Neutrophil (primary cell): ENCODE measurements at regions not wholly inside any gene's neighbourhood (a gene's known extent, or its start where the extent isn't known, plus 50 kb on each side); places are given as distances from the start of the nearest gene placed in this dataset.

Experiments used
- H3K27ac ChIP-seq: fragments of 200-600 bp; sonication (generic); 2 replicates; pipeline ENCODE4 v1.5.1; 2016; ENCODE audit warnings: mild to moderate bottlenecking, moderate library complexity
- H3K27me3 ChIP-seq: fragments of 200-600 bp; sonication (generic); 2 replicates; pipeline ENCODE4 v1.6.0; 2016; ENCODE audit warnings: mild to moderate bottlenecking
- H3K36me3 ChIP-seq: fragments of 200-600 bp; sonication (generic); 2 replicates; pipeline ENCODE4 v1.5.1; 2017
- H3K4me1 ChIP-seq, 2 experiments: fragments of 200-600 bp in 1 of 2; sonication (generic) in 1 of 2; 1 replicate in 1 of 2; 2 replicates in 1 of 2; pipeline versions ENCODE4 v1.5.1 to v1.6.1; 2013 to 2016; ENCODE audit warnings: low read depth in 1 of 2, low read length in 1 of 2, mild to moderate bottlenecking in 1 of 2, moderate library complexity in 1 of 2; ENCODE audit not compliant: control insufficient read depth in 1 of 2, insufficient read depth in 1 of 2
- H3K4me3 ChIP-seq, 2 experiments: fragments of 200-600 bp in 1 of 2; sonication (generic) in 1 of 2; 1 replicate in 1 of 2; 2 replicates in 1 of 2; pipeline ENCODE4 v1.5.1; 2013 to 2016; ENCODE audit warnings: low read depth in 1 of 2, low read length in 1 of 2, mild to moderate bottlenecking in 1 of 2, moderate library complexity in 1 of 2
- H3K9me3 ChIP-seq: fragments of 200-600 bp; sonication (generic); 2 replicates; pipeline ENCODE4 v1.5.1; 2016
- CTCF ChIP-seq: fragments of 200-600 bp; sonication (generic); IDR thresholded peaks from 2 replicates; pipeline ENCODE4 v1.5.1; 2016; ENCODE audit warnings: antibody characterized with exemption

- Histone ChIP-seq H3K27me3 (no peaks in the 10 kb centered on the region), H3K27ac (no peak overlapping the region), H3K9me3 (no peaks in the 10 kb centered on the region), H3K4me1 (no peaks in the 10 kb centered on the region), H3K4me3 (no peak overlapping the region), H3K36me3 (no peaks in the 10 kb centered on the region)
- no peak for TF ChIP-seq CTCF
Measured at GRCh38 chr9:7932767-7933166, 133.2 kb upstream of the DMAC1 start.

- Histone ChIP-seq H3K4me1 (no peaks in the 10 kb centered on the region), H3K27me3 (no peaks in the 10 kb centered on the region), H3K9me3 (no peaks in the 10 kb centered on the region), H3K36me3 (no peaks in the 10 kb centered on the region), H3K27ac (no peak overlapping the region), H3K4me3 (no peak overlapping the region)
- no peak for TF ChIP-seq CTCF
Measured at GRCh38 chr9:7930613-7931012, 131.0 kb upstream of the DMAC1 start.

- H3K27me3 ChIP-seq: no peaks in the 10 kb centered on the region
- H3K4me1 ChIP-seq: no peaks in the 10 kb centered on the region
- no peak overlapping the region for H3K27ac ChIP-seq
- no peaks in the 10 kb centered on the region for H3K36me3 ChIP-seq
- no peak overlapping the region for H3K4me3 ChIP-seq
- no peak for TF ChIP-seq CTCF
- no peaks in the 10 kb centered on the region for H3K9me3 ChIP-seq
Measured at GRCh38 chr9:7921545-7922197, 122.1 kb upstream of the DMAC1 start.

- Histone ChIP-seq H3K36me3 (no peaks in the 10 kb centered on the region), H3K4me1 (peaks cover 3 to 7% of the 10 kb centered on the region in 2 experiments), H3K9me3 (no peaks in the 10 kb centered on the region), H3K27ac (no peak overlapping the region), H3K27me3 (no peaks in the 10 kb centered on the region), H3K4me3 (no peak overlapping the region)
- no peak for TF ChIP-seq CTCF
Measured at GRCh38 chr9:7912037-7912535, 112.5 kb upstream of the DMAC1 start.

- peaks cover 3 to 7% of the 10 kb centered on the region in 2 experiments for H3K4me1 ChIP-seq
- H3K9me3 ChIP-seq: no peaks in the 10 kb centered on the region
- no peak overlapping the region for H3K27ac ChIP-seq
- no peak overlapping the region for H3K4me3 ChIP-seq
- no peaks in the 10 kb centered on the region for H3K36me3 ChIP-seq
- H3K27me3 ChIP-seq: no peaks in the 10 kb centered on the region
- no peak for TF ChIP-seq CTCF
Measured at GRCh38 chr9:7910426-7911020, 110.9 kb upstream of the DMAC1 start.
